HG02798 (cell line): ENCODE measurements at regions not wholly inside any gene's neighbourhood (a gene's known extent, or its start where the extent isn't known, plus 50 kb on each side); places are given as distances from the start of the nearest gene placed in this dataset.
"Not testable (repeated sequence)": the region's sequence is repeated elsewhere in the genome, so short reads cannot be mapped to it uniquely, and the experiment has no call there.

ENCODE experiments used
- ATAC-seq: cut with Tn5 transposase; IDR thresholded peaks from one replicate; pipeline ENCODE4 v1.9.1; 2021; ENCODE audit warnings: mild to moderate bottlenecking; ENCODE audit not compliant: unreplicated experiment, poor library complexity

DNA sequence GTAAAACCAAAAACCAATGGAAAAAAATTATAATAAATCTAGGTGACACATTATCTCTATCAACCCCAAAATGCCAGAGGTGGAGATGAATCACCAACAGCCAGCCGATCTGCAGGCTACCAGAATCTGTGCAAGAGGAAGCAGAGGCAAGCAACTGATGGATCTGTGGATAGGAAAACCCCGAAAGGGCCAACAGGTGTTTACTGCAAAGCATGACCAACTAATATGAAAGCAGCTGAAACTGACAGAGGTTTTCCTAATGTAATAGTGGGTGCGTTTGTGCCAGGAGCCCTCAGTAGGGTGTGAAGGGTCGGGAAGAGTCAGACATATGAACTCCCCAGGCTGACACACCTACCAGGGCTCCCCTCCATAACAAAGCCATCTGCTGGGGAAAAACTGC, 554.6 kb downstream of the RFC3 start:
- ATAC-seq, result no peak

DNA sequence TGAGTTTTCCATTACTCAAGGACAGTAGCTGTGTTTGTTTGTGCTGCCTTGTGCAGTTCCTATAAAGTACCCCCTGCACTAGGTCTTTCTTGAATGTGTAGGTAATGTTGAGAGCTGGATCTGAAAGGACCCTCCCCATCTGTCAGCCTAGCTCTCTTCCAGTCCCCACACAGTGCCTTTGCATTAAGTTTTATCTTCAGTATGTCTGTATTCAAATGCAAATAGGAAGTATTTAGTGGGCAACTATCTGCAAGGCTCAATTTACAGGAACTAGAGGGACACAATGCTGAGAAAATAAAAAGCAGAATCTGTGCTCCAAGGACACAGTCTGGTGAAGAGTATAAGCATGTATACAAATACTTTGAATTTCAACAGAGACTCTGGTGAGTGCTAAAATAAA, 558.5 kb downstream of the RFC3 start:
- no peak for ATAC-seq

DNA sequence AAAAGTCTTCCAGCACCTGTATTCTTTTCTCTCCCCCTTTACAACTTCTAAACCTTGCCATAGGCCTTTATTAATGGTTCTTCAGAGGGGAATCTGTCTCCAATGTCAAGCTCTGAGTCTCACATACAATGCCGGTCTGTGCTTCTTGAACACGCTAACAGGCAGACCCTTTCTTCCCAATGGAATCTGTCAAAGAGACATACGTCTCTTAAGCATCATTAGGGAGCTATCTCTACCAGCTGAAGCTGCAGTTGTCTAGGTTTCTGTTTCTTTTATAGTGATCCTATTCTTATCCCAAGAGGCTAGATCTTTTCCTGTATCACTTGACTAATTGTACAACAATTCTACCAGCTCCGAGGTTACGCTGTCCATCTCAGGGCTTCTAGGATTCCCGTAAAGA, 560.8 kb upstream of the NBEA start:
- ATAC-seq, result no peak

DNA sequence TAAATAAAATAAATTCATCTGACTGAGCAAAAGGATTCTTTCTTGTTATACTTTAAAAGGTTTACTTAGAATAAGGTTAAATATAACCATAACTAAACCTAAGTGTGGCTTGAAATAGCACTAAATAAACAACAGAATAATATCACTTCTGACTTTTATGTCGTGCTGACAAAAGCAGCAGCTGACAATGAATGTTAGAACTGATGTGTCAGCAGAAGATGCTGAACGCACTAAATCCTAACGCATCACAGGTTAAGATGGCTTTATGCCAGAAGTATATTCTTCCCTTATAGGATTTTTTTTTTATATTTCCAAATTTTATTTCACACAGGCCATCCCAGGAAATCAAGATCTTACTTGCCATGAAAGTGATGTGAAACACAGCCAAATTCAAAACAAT, 558.3 kb upstream of the NBEA start:
- ATAC-seq, result no peak

DNA sequence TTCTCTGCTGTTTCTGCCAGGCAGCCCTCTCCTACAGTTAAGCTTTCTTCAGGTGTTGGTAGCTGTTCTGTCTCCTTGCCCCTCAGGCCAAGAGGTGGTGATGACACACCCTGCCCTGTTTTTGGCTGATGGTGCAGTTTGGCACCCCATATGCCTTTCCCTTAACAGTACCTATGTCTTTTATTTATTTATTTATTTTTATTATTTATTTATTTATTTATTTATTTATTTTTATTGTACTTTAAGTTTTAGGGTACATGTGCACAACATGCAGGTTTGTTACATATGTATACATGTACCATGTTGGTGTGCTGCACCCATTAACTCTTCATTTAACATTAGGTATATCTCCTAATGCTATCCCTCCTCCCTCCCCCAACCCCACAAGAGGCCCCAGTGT, 555.8 kb upstream of the NBEA start:
- not testable (repeated sequence) for ATAC-seq

DNA sequence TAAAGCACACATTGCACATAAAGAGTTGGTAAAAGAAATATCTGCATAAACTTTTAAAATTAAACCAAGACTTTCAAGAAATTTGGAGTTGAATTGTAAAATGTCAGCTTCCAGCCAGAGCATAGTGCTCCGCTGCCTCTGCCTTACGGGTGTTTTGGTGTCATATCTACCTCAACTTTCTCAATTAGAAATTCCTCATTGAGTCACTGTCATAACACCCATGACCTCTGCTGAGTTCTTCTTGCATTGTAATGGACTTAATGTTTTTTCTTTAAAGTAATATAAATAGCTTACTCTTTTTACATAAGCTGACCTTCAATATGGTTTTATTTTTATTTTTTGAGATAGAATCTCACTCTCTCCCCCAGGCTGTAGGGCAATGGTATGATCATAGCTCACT, 551.0 kb upstream of the NBEA start:
- ATAC-seq, result no peak

DNA sequence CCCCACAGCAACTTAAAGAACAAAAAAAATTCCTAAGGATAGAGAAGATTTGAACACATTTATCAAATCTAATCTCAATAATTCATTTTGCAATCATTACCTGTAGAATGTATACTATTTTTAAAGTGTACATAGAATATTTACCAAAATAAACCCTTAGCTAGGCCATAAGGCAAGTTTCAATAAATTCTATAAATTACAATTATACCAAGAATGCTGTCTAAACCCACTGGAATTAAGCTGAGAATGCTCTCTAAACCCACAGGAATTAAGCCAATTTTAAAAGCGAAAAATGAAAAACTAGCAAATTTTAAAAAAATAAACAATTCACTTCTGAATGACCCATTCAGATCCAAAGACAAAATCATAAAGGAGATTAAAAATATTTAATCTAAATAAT, 540.4 kb upstream of the NBEA start:
- no peak for ATAC-seq

DNA sequence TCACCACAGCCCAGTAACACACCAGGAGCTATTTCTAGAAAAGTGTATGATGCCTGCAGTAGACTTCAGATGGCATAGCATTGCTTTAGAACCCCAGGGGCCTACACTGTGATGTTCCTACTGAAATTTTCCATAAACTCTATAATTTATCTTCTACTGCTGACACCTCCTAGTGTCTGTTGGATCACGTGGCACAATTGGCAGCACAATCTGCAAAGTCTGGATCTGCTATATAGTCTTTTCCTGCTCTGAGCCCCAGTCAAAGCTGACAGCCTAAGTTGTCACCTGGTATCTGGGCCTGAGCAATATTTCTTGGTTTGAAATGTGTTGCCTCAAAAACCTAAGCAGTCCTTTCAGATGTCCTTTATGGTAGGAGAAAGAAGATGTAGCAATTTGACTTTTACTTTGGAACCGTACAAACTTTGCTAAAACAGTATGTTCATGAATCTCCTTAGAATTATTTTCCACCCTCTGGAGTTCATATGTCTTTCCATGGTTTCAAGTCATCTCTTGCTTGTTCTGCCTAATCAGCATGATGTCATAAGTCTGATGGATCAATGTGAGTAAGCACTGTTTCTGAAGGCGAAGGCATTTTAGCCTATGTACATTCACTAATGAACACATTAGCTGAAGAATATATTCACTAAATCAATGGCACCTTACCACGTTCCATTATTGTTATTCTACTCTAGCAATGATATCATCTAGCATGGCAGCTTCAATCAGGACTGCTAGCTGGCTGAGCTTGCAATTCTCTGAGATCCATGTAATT, 536.5 kb upstream of the NBEA start:
- no peak for ATAC-seq

DNA sequence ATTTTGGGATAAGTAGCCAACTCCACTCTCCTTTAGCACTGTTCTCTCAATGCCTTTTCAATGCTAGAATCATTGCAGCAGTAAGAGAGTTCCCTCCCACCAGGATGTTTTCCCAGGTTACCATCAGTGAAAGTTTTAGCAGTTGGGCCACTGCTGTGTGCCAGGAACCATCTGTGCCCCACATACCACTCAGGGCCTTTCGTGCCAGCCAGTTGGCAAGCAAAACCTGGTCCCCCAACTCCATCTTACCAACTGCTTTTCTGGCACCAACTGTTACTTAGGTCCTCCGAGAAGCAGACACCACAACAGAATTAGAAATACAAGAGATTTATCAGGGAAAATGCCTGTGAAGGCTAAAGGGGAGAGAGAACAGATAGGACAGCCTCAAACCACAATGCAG, 533.4 kb upstream of the NBEA start:
- no peak for ATAC-seq

DNA sequence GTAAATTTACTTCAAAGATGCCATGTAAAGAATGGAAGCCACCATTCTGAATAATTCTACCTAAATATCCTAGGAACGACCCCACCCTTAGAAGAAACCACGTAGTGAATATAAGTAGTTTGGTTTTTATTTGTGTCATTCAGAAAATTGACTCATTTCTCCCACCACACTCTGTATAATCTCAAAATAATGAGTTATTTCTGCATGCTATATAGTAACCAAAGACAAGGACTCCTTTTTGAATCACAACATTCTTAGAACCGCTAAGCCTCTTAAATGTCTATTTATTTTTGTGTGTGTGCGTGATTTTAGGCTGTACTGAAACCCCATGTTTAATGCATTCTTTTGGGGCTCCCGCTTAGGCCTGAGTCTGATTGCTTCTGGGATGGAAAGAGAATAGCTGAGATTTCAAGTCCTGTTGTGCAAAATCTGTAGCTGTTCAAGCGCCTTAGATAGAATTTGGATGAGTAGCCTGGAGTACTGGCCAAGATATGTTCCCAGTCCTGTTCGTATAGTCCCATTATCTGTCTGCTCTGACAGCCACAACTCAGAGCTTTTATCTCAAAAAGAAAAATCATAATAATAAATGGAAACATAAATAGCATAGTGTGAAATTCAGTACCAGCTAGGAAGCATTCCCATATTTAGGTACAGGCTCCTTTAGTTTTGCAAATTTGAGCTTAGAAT, 532.4 kb upstream of the NBEA start:
- no peak for ATAC-seq

DNA sequence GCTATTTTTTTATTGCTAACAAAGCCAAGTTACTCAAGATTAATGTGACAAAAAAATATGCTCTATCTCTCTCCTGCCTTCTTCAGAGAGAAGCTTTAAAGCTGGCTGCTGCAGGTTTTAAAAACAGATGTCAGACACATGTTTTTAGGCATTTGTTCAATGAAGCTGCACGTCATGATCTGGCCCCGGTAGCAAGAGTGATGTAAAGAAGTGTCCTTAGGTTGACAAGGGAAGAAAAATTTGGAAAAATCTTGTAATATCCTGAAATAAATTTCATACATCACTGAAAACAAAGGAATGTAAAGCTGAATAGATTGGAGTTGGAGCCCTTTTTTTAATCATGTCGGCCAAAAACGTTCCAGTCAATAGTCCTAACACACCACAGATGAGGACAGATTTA, 531.4 kb upstream of the NBEA start:
- no peak for ATAC-seq

DNA sequence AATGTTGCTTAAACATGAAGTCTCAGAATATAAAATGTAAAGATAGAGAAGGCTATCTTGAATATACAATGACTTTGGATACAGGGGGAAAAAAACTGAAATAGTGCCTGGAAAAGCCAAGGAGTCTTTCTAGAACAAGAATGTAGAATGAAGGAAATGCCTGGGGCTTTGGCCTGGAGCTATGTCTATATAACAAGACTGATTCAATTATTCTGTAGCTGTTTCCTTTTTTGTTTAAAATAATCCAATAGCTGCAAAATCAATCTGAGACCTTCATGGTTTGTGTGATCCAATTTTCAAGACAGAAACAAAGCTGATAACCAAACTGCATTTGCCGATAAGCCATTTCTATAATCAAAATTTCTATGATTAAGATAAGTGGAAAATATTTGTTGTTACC, 530.9 kb upstream of the NBEA start:
- no peak for ATAC-seq

DNA sequence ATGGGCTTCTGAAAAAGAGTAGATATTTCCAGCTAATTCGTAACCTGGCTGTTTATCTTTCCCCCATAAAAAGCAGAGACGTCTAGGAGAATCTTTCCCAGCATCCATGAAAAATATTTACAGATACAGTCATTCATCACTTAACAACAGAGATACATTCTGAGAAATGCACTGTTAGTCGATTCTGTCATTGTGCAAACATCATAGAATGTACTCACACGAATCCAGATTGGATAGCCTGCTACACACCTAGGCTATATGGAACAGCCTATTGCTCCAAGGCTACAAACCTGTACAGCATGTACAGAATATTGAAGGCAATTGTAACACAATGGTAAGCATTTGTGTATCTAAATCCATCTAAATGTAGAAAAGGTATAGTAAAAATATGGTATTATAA, 530.2 kb upstream of the NBEA start:
- ATAC-seq, result no peak

DNA sequence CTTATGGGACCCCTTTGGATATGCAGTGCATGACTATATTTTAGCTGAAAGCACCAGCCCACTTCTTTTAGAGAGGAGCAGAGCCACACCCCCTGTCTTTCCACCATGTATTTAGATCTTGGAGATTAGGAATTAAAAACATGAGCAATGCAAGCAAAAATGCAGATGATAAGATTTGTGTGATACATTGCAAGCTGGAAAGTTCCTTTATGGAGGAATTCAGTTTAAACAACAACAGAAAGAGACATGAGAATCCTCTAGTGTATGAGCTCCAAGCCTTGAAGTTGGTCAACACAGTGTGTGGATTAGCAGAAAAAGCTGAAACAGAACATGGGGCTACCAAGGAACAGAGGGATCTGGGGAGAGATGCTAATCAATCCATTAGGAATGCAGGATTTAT, 529.8 kb upstream of the NBEA start:
- no peak for ATAC-seq

DNA sequence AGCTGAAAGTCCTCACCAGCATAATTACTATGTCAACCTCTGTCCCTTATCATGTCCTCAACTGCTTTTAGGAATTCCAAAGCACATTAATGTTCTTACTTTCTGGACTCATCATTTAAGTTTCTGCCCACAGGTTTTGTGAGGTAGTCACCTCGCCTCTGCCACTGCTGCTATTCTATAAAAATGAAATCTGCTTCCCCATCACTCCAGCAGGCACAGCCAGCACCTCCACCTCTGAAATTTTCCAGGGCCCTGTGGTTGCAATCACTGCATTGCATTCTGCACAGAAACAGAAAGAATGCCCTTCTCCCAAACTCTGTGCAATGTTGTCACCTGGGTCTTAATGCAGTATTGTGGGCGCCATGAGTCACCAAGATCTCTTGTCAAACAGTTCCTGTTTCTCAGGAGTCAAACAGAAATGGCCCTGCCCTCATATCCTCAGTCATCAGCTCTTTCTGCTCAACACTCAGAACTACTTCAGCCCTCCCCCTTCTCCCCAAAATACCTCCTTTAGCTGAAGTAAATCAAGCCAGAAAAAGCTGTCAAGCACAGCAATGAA, 529.2 kb upstream of the NBEA start:
- ATAC-seq, result no peak

DNA sequence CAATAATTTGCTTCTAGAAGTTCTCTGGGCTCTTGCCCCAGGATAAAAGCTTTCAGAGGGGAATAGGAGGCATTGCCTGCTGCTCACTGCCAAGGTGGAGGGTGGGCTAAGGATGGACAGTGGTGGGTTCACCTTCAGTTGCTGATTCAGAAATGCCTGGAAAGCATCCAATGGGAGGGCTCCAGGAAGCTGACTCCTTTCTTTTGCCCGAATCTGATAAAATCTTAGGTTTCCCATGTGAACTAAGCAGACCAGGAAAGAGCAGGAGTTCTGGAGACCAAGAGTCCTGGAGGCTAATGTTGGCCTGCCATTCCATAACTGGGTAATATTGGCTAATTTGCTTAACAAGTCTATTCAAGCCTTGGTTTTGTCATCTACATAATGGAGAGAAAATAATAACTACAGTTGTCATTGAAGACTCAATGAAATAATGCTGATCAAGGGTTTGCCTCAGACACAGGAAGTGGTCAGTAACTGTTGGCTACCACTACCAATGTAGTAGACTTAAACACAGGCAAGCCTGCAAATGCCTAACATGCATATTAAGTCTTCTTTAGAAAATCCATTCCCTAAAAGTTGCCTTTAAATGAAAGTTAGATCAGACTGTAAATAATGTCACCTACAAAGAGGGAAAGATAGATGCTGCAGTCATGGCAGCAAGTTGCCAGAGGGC, 528.4 kb upstream of the NBEA start:
- ATAC-seq, result no peak

DNA sequence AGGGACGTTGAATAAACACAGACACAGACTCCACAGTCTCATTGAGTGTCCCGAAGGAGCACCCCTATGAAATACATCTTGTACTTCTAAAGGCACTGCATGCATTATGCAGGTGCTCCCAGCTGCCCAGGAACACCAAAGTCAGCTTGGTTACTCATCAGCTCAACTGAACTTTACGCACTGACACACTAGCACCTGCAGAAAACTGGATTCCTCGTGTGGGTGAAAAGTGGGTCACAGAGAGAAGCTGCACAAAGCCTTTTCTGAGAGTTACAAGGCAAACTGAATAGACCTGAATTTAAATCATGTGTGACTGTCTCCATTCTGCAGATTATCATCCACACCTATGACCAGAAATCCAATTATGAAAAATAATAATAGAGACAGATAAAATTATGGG, 527.5 kb upstream of the NBEA start:
- no peak for ATAC-seq

DNA sequence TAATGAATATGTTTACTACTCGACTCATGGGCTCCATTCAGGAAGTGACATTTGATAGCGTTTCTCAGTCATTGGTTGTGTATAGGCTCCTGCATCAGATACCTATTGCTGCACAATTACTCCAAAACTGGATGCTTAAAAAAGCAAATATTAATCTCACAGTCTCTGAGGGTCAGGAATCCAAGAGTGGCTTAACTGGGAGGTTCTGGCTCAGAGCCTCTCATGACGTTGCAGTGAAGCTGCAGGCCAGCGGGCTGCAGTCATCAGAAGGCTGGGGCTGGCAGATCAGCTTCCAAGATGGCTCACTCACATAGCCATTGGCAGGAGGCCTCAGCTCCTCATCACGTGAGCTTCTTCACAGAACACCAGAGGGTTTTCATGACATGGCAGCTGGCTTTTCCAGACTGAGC, 525.1 kb upstream of the NBEA start:
- ATAC-seq, result no peak

DNA sequence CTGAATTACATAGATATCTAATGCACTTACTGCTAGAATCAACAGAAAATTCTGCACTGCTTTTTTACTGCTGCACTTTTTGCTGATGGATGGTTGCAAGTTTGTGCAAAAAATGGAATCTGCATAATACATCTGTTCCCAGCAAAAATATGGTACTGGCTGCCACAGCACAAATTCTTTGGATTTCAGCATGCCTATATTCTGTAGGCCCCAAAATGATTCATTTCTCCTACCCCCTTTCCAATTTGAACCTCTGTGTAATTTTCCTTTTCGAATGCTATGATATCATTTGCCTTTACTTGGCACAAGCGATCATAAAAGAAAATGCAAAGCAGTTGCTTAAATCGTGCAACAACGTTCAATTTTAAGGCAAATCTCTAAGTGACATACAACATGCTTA, 524.2 kb upstream of the NBEA start:
- ATAC-seq, result no peak

DNA sequence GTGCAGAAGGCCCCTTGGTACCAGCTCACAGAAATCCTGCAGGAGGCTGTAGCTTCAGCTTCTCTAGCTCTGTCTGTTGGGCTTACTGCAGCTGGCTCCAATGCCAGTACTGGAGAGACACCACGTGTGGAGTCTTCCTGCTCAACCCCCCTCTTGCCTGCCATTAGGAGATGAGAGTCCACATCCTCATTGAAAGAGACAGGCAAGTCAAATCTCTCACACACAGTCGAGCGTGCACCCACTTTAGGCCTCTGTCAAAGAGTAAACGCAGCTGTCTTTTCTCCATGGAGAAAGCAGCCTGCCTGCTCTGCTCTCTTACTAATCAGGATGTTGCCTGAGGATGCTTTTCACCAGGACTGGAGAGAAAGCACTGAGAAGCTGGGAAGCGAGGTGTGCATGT, 523.0 kb upstream of the NBEA start:
- no peak for ATAC-seq

DNA sequence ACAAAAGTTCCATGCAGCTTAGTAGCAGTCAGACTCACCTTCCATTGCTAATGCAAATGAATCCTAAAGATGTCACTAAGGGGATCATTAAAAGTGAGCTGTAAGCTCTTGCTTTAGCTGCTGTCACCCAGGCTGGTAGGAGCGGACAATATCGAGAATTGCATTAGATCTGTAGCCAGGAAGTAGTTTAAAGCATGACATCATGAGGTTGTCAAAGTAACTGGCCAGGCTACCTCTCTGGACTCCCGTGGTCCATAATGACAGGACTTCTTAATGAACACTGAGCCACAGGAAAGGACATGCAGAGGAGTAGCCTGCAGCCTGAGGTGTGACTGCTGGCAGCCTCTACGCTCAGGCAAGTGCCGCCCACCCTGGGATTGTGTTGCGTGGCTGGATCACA, 522.3 kb upstream of the NBEA start:
- ATAC-seq, result no peak
